KBM-7 (cell line): ENCODE measurements at regions not wholly inside any gene's neighbourhood (a gene's known extent, or its start where the extent isn't known, plus 50 kb on each side); places are given as distances from the start of the nearest gene placed in this dataset.
"Not testable (repeated sequence)": the region's sequence is repeated elsewhere in the genome, so short reads cannot be mapped to it uniquely, and the experiment has no call there.

Experiments used
- DNase-seq: peaks from one replicate; pipeline ENCODE4 v3.0.0-alpha.2; 2015
- in situ Hi-C: fragments of 300-500 bp; cut with MboI; formaldehyde crosslinking; loops from 2 replicates; pipeline ENCODE4 v1.14.3; 2020; ENCODE audit warnings: low sequenced_read_pairs, low pct_unique_long_range_greater_than_20kb, mixed read lengths

- in situ Hi-C loops: no loop called here
- DNase-seq: no peak
These were observed 786.0 kb upstream of the SLC39A10 start for GRCh38 chr2:194870974-194871535.

GRCh38 chr2:194867328-194867727 lies 789.7 kb upstream of the SLC39A10 start:
- peak; percentile 27 for DNase-seq
- in situ Hi-C loops: no loop called here

GRCh38 chr2:194854941-194855340 lies 802.1 kb upstream of the SLC39A10 start:
- in situ Hi-C loops: no loop called here
- no peak for DNase-seq

GRCh38 chr2:194842871-194843270 lies 814.2 kb upstream of the SLC39A10 start:
- in situ Hi-C loops: no loop called here
- DNase-seq: no peak

- in situ Hi-C loops, DNase-seq: not testable (repeated sequence)
These were observed 822.7 kb upstream of the SLC39A10 start for GRCh38 chr2:194834371-194834770.

- in situ Hi-C loops: no loop called here
- DNase-seq: no peak
These were observed 830.8 kb upstream of the SLC39A10 start for GRCh38 chr2:194826241-194826640.

- DNase-seq: no peak
- in situ Hi-C loops: no loop called here
These were observed 832.6 kb upstream of the SLC39A10 start for GRCh38 chr2:194824450-194824849.

- in situ Hi-C loops: no loop called here
- no peak for DNase-seq
These were observed 834.4 kb upstream of the SLC39A10 start for GRCh38 chr2:194822657-194823056.

- DNase-seq: no peak
- in situ Hi-C loops: no loop called here
These were observed 834.9 kb upstream of the SLC39A10 start for GRCh38 chr2:194822097-194822496.

GRCh38 chr2:194819367-194819766 lies 837.7 kb upstream of the SLC39A10 start:
- in situ Hi-C loops: no loop called here
- DNase-seq: no peak

- in situ Hi-C loops: no loop called here
- no peak for DNase-seq
These were observed 841.6 kb upstream of the SLC39A10 start for GRCh38 chr2:194815475-194815874.

- no peak for DNase-seq
- in situ Hi-C loops: no loop called here
These were observed 854.4 kb upstream of the SLC39A10 start for GRCh38 chr2:194802589-194802988.

- in situ Hi-C loops, DNase-seq: not testable (repeated sequence)
These were observed 870.0 kb upstream of the SLC39A10 start for GRCh38 chr2:194787071-194787470.

- in situ Hi-C loops, DNase-seq: not testable (repeated sequence)
These were observed 885.6 kb upstream of the SLC39A10 start for GRCh38 chr2:194771394-194771793.

- in situ Hi-C loops: no loop called here
- DNase-seq: no peak
These were observed 888.0 kb upstream of the SLC39A10 start for GRCh38 chr2:194769030-194769429.

GRCh38 chr2:194765723-194766122 lies 891.3 kb upstream of the SLC39A10 start:
- in situ Hi-C loops: no loop called here
- no peak for DNase-seq

- in situ Hi-C loops: no loop called here
- no peak for DNase-seq
These were observed 906.1 kb upstream of the SLC39A10 start for GRCh38 chr2:194750926-194751325.

GRCh38 chr2:194745557-194746146 lies 911.4 kb upstream of the SLC39A10 start:
- no peak for DNase-seq
- in situ Hi-C loops: no loop called here

- in situ Hi-C loops: no loop called here
These were observed 914.3 kb upstream of the SLC39A10 start for GRCh38 chr2:194742706-194743105.

GRCh38 chr2:194739217-194739616 lies 917.8 kb upstream of the SLC39A10 start:
- no peak for DNase-seq
- in situ Hi-C loops: no loop called here

More at GRCh38 chr2:194742706-194743105, 914.3 kb upstream of the SLC39A10 start:
- no peak for DNase-seq
